ENCODE measurements at regions not wholly inside any gene's neighbourhood (a gene's known extent, or its start where the extent isn't known, plus 50 kb on each side); places are given as distances from the start of the nearest gene placed in this dataset.
"Not testable (repeated sequence)": the region's sequence is repeated elsewhere in the genome, so short reads cannot be mapped to it uniquely, and the experiment has no call there.

GRCh38 chr1:182331387-182331786 lies 60.2 kb downstream of the GLUL start:
- Mint-ChIP-seq H3K9me3 (ENCODE audit: unreplicated experiment) (peaks cover 7% of the 10 kb centered on the region), H3K4me3 (ENCODE audit: unreplicated experiment) (no peak overlapping the region)
- TF ChIP-seq CTCF (IDR thresholded peaks at IDR 0.05; ENCODE audit: partially characterized antibody, unreplicated experiment): no peak

GRCh38 chr1:182330303-182330702 lies 61.3 kb downstream of the GLUL start:
- TF ChIP-seq CTCF (IDR thresholded peaks at IDR 0.05; ENCODE audit: partially characterized antibody, unreplicated experiment): no peak
- no peak for DNase-seq
- peaks cover 7% of the 10 kb centered on the region for H3K9me3 Mint-ChIP-seq (ENCODE audit: unreplicated experiment)
- no peaks in the 10 kb centered on the region for H3K36me3 Mint-ChIP-seq (ENCODE audit: unreplicated experiment)
- H3K4me3 Mint-ChIP-seq (ENCODE audit: unreplicated experiment): no peak overlapping the region
- H3K4me1 Mint-ChIP-seq (ENCODE audit: low read depth, unreplicated experiment): peaks cover 2% of the 10 kb centered on the region
- no peak overlapping the region for H3K27ac Mint-ChIP-seq (ENCODE audit: unreplicated experiment)
- peaks cover 2% of the 10 kb centered on the region for H3K27me3 Mint-ChIP-seq (ENCODE audit: unreplicated experiment)

More at GRCh38 chr1:182331387-182331786, 60.2 kb downstream of the GLUL start:
- no peak overlapping the region for H3K27ac Mint-ChIP-seq (ENCODE audit: unreplicated experiment)
- peaks cover 2% of the 10 kb centered on the region for H3K4me1 Mint-ChIP-seq (ENCODE audit: low read depth, unreplicated experiment)
- no peak for DNase-seq
- peaks cover 2% of the 10 kb centered on the region for H3K27me3 Mint-ChIP-seq (ENCODE audit: unreplicated experiment)
- no peaks in the 10 kb centered on the region for H3K36me3 Mint-ChIP-seq (ENCODE audit: unreplicated experiment)

DNA sequence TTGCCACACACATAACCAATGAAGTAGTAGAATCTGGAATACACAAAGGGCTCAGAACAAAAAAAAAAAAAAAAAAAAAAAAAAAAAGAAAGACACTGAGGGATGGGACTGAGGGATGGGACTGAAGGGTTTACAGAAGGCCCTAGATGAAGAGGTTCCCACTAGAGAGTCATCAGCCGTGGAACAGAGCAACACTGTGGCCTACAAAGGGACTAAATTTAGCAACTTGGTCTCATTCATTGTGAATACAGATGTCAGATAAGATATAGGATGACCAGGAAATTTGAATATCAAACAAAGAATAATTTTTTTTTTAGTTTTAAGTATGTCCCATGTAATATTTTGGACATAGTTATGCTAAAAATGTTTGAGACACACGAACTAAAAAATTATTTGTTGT lies 62.1 kb downstream of the GLUL start:
- H3K36me3 Mint-ChIP-seq (ENCODE audit: unreplicated experiment): no peaks in the 10 kb centered on the region
- H3K4me3 Mint-ChIP-seq (ENCODE audit: unreplicated experiment): no peak overlapping the region
- no peak for TF ChIP-seq CTCF (IDR thresholded peaks at IDR 0.05; ENCODE audit: partially characterized antibody, unreplicated experiment)

GRCh38 chr1:182328591-182328990 lies 63.0 kb downstream of the GLUL start:
- Mint-ChIP-seq H3K36me3 (ENCODE audit: unreplicated experiment) (no peaks in the 10 kb centered on the region), H3K9me3 (ENCODE audit: unreplicated experiment) (peaks cover 6% of the 10 kb centered on the region), H3K27me3 (ENCODE audit: unreplicated experiment) (peaks cover 2% of the 10 kb centered on the region), H3K4me1 (ENCODE audit: low read depth, unreplicated experiment) (no peaks in the 10 kb centered on the region), H3K4me3 (ENCODE audit: unreplicated experiment) (no peak overlapping the region), H3K27ac (ENCODE audit: unreplicated experiment) (no peak overlapping the region)
- no peak for DNase-seq
- no peak for TF ChIP-seq CTCF (IDR thresholded peaks at IDR 0.05; ENCODE audit: partially characterized antibody, unreplicated experiment)

More for the DNA sequence above, 62.1 kb downstream of the GLUL start:
- no peak for DNase-seq
- Mint-ChIP-seq H3K9me3 (ENCODE audit: unreplicated experiment) (peaks cover 6% of the 10 kb centered on the region), H3K4me1 (ENCODE audit: low read depth, unreplicated experiment) (peaks cover 2% of the 10 kb centered on the region), H3K27ac (ENCODE audit: unreplicated experiment) (no peak overlapping the region), H3K27me3 (ENCODE audit: unreplicated experiment) (peaks cover 2% of the 10 kb centered on the region)

DNA sequence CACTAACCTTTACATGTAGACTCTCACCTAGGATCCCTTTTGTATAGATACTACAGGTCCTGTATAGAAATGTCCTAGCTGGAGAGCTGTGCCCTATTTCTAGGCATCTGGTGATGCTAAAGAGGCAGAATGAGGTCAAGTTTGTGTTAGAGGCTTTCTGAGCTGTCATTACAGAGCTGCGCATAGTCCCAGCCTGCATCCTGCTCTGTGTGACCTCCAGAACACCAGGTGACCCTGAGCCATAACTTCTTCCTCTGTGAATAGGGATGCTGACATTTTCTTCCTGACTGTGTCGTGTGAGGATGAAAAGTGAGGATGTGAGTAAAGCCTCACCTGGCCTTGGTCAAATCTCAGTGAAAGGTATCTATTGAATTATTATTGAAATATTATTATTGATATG lies 66.3 kb downstream of the GLUL start:
- Mint-ChIP-seq H3K4me3 (ENCODE audit: unreplicated experiment) (no peak overlapping the region), H3K4me1 (ENCODE audit: low read depth, unreplicated experiment) (no peaks in the 10 kb centered on the region), H3K9me3 (ENCODE audit: unreplicated experiment) (peaks cover 4% of the 10 kb centered on the region), H3K27me3 (ENCODE audit: unreplicated experiment) (no peaks in the 10 kb centered on the region), H3K36me3 (ENCODE audit: unreplicated experiment) (no peaks in the 10 kb centered on the region), H3K27ac (ENCODE audit: unreplicated experiment) (no peak overlapping the region)
- DNase-seq: no peak
- no peak for TF ChIP-seq CTCF (IDR thresholded peaks at IDR 0.05; ENCODE audit: partially characterized antibody, unreplicated experiment)

- H3K36me3 Mint-ChIP-seq (ENCODE audit: unreplicated experiment); H3K27ac Mint-ChIP-seq (ENCODE audit: unreplicated experiment); H3K27me3 Mint-ChIP-seq (ENCODE audit: unreplicated experiment); H3K9me3 Mint-ChIP-seq (ENCODE audit: unreplicated experiment); DNase-seq; H3K4me3 Mint-ChIP-seq (ENCODE audit: unreplicated experiment): not testable (repeated sequence)
- H3K4me1 Mint-ChIP-seq (ENCODE audit: low read depth, unreplicated experiment): peaks cover 19% of the 10 kb centered on the region
These were observed 70.1 kb downstream of the GLUL start for GRCh38 chr1:182321532-182321931.

Measured in glutamatergic neuron (in vitro differentiated cells).